MV-4-11 (cell line): ENCODE measurements at regions not wholly inside any gene's neighbourhood (a gene's known extent, or its start where the extent isn't known, plus 50 kb on each side); places are given as distances from the start of the nearest gene placed in this dataset.
"Not testable (repeated sequence)": the region's sequence is repeated elsewhere in the genome, so short reads cannot be mapped to it uniquely, and the experiment has no call there.

Source experiments
- DNase-seq: peaks from one replicate; lab custom pipeline; 2025; lab: John Stamatoyannopoulos, UW

GRCh38 chr12:62009445-62009844, 250.8 kb upstream of the USP15 start:
- no peak for DNase-seq

DNA sequence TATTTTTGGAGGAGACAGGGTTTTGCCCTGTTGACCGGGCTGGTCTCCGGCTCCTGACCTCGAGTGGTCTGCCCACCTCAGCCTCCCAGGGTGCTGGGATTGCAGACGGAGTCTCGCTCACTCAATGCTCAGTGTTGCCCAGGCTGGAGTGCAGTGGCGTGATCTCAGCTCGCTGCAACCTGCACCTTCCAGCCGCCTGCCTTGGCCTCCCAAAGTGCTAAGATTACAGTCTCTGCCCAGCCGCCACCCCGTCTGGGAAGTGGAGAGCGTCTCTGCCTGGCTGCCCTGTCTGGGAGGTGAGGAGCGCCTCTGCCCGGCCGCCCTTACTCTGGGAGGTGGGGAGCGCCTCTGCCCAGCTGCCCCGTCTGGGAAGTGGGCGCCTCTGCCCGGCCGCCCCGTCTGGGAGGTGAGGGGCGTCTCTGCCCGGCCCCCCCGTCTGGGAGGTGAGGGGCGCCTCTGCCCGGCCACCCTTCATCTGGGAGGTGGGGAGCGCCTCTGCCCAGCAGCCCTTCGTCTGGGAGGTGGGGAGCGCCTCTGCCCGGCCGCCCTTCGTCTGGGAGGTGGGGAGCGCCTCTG, 249.8 kb upstream of the USP15 start:
- not testable (repeated sequence) for DNase-seq

DNA sequence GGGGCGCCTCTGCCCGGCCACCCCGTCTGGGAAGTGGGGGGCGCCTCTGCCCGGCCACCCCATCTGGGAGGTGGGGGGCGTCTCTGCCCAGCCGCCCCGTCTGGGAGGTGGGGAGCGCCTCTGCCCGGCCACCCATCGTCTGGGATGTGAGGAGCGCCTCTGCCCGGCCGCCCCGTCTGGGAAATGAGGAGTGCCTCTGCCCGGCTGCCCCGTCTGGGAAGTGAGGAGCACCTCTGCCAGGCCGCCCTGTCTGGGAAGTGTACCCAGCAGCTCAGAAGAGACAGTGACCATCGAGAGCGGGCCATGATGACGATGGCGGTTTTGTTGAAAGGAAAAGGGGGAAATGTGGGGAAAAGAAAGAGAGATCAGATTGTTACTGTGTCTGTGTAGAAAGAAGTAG, 249.2 kb upstream of the USP15 start:
- DNase-seq = not testable (repeated sequence)

GRCh38 chr12:62014330-62014729, 245.9 kb upstream of the USP15 start:
- DNase-seq = no peak

DNA sequence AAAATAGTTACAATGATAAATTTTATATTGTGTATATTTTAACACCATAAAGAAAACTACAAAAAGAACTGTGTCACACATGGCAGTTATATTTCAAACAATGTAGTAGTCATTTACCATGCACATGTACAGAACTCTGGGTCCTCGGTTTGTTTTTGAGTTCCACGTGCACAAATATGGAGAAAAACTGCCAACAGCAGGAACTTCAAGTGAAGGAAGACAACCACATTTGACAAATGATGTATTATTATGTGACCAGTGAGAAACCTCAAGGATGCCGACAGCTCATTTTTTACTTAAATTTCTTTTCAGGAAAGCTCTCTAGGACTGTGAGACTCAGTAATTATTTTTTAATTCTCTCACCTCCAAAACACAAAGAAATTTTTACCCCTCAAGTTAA, 244.2 kb upstream of the USP15 start:
- no peak for DNase-seq

DNA sequence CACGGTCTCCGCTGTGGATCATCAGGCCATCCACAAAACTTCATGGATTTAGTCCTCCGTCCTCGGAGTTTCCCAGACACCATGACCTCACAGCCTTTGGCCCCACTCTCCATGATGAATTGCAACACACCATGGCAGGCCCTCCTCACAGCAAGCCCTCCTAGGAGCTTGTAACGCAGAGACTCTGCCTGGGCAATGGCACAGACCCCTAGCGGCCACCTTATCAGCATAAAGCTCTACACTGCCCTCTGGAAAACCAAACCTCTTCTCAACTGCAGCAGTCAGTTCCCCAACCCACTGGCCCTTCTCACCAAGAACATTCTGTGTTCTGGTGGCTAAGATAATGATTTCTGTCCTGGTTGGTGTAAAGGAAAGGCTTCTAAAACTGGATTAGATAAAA, 238.4 kb upstream of the USP15 start:
- no peak for DNase-seq

DNA sequence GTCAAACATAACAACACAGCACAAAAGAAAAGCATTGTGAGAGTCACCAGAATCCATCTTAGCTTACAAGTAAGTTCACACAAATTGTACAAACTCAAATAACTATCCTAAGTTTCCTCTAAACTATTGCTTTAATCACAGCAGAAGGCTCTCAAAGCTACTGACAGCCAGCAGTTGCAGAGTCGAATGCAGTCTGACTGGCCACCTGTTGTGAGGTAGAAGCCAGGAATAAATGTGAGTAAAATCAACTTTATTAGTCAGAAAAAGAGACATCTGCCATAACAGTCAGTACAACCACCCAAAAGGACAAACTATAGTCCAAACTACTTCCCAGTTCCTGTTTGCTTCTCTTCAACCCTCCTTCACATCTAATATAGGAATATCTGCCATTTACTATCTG, 231.7 kb upstream of the USP15 start:
- DNase-seq = no peak

DNA sequence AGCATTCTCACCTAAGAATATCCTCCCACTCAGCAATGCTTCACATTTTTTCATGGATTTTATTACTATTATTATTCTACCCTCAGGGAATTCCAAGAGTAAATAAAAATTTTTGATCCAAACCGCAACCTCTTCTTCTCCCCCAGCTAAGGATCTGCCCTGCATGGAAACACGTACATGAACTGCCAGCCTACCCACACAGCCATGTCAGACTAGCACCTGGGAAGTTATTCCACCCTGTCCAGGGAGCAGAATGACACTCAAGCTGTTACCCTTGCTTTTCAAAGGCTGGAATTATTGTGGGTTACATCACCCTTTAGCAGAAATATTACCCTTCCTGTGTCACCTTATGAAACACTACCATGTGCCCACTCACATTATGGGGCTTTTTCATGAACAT, 227.3 kb upstream of the USP15 start:
- no peak for DNase-seq

- DNase-seq = no peak
Observed at GRCh38 chr12:62044450-62045135, 215.6 kb upstream of the USP15 start.

DNA sequence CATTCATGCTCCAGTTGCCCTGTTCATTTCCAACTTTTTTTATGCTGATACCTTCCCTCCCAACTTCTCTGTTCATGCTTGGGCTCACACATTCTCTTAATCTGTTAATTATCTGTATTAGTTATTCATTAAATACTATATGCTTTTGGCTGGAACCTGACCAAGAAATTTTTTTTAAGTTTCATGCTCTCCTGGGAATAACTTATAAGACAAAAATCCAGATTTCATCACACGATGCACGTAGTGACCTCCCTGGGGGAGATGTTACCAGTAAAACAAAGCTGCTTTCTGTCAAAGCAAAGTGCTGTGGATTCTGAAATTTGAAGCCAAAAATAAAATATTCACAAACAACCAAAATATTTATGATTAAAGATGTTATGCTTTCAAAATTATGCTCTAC, 215.0 kb upstream of the USP15 start:
- no peak for DNase-seq

DNA sequence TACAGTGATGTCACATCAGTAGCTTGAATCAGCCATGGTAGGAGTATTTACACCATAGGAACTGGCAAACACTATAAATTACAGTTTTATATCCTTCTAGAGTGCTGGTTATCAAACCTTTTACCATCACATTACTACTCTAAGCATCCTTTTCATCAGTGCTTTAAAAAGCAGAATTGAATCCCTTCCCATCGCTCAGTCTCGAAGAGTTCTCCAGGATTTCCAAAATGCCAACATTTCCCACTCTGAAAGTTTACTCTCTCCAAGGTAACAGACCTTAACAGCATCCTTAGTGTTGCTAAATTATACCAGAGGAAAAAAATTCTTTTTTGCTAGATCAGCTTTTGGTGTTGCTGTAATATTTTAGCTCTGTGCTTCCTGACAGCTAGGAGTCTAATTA, 209.4 kb upstream of the USP15 start:
- no peak for DNase-seq

DNA sequence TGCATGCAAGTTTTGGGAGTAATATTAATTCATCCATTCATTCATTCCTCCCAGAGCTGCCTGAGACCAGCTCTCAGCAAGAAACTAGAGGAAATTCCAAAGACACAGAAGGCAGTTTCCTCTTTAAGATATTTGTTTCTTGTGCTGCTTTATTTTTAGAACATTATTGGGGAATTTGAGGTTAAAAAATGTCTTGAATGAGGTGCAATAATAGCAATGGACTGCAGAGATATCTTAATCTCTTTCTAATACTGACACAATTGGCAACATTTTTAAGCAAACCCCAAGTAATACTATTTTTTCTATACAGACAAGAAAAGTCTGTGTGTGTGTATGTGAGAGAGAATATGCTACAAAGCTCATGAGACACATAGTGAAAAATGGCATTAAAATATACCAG, 190.2 kb upstream of the USP15 start:
- DNase-seq = no peak

DNA sequence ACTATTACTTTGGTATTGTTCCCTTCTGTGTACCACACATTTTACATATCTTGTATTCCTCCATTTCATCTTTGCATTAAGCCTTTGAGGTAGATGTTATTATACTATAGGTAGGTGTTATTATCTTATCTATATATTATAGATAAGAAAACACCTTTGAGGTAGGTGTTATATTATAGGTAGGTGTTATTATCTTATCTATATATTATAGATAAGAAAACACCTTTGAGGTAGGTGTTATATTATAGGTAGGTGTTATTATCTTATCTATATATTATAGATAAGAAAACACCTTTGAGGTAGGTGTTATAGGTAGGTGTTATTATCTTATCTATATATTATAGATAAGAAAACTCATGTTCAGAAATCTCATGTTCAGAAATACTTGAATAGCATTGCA, 187.0 kb upstream of the USP15 start:
- not testable (repeated sequence) for DNase-seq

- peak; percentile 64 for DNase-seq
Observed at GRCh38 chr12:62075870-62076269, 184.3 kb upstream of the USP15 start.

DNA sequence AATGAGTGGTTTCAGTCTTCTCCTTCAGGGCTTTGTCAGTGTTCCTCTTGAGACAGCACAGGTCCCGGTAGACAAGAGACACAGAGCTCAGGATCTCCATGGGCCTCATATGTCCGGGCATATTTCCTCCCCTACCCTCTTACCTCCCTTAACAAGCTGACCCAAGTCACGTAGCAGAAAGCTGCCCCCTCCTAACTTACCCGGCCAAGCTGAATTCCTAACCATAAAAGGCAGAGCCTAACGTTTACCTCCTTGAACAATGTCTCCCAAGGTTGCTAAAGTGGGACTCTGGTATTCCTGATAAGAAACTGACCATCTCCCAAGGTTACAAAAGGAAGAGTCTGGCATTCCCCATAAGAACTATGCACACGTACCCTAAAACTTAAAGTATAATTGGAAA, 182.2 kb upstream of the USP15 start:
- DNase-seq = no peak

- no peak for DNase-seq
Observed at GRCh38 chr12:62082448-62082847, 177.8 kb upstream of the USP15 start.

GRCh38 chr12:62098132-62098531, 162.1 kb upstream of the USP15 start:
- DNase-seq = no peak

GRCh38 chr12:62103748-62104147, 156.5 kb upstream of the USP15 start:
- DNase-seq = no peak

GRCh38 chr12:62106547-62107185, 153.5 kb upstream of the USP15 start:
- no peak for DNase-seq

DNA sequence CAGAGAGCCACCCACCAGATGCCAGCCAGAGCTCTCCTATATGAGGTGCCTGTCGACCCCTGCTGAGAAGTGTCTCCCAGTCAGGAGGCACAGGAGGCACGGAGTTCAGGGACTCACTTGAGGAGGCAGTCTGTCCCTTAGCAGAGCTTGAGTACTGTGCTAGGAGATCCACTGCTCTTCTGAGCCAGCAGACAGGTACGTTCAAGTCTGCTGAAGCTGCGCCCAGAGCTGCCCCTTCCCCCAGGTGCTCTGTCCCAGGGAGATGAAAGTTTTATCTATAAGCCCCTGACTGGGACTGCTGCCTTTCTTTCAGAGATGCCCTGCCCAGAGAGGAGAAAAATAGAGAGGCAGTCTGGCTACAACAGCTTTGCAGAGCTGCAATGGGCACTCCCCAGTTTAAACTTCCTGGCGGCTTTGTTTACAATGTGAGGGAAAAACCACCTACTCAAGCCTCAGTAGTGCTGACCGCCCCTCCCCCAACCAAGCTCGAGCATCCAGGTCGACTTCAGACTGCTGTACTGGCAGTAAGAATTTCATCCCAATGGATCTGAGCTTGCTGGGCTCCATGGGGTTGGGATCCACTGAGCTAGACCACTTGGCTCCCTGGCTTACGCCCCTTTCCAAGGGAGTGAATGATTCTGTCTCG, 146.7 kb upstream of the USP15 start:
- DNase-seq = no peak

- DNase-seq = no peak
Observed at GRCh38 chr12:62116986-62117385, 143.2 kb upstream of the USP15 start.

- DNase-seq = peak; percentile 10
Observed at GRCh38 chr12:62123721-62124203, 136.4 kb upstream of the USP15 start.

DNA sequence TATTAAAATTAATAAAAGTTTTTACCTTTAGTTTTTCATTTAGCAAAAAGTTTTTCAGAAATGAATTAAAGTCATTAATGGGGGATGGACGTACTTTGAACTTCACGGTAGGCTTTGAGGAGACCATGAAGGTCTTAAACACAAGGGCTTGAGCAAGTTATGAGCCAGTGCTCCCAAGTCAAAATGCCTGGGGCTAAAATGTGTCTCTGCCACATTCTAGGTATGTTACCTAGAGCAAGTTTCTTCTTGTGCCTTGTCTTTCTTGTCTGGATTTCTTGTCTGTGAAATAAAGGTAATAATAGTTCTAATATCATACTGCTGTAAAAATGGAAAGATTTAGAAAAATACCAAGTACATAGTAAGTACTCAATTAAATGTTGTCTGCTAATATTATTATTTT, 132.7 kb upstream of the USP15 start:
- no peak for DNase-seq
